Stomach (tissue), 4 donors: ENCODE measurements at regions not wholly inside any gene's neighbourhood (a gene's known extent, or its start where the extent isn't known, plus 50 kb on each side); places are given as distances from the start of the nearest gene placed in this dataset.

Experiments used
- POLR2A ChIP-seq, 4 donors: fragments of 450-650 bp; IDR thresholded peaks; one replicate each; pipeline ENCODE4 v1.6.1; 2016; ENCODE audit warnings: antibody characterized with exemption in 4 of 4, control low read depth in 2 of 4, mild to moderate bottlenecking in 1 of 4, moderate library complexity in 1 of 4
- POLR2AphosphoS5 ChIP-seq, 3 donors: sonication (generic); formaldehyde crosslinking; IDR thresholded peaks; one replicate each; pipeline ENCODE4 v1.6.1; 2016; ENCODE audit warnings: antibody characterized with exemption in 3 of 3
- TF ChIP-seq, protein P1 (sequence below), 7 experiments: fragments of 450-650 bp in 4 of 7; fragments of 200-600 bp in 3 of 7; sonication (generic) in 3 of 7; IDR thresholded peaks; one replicate each; pipeline ENCODE4 v1.5.1; 2016 to 2019; ENCODE audit warnings: antibody characterized with exemption in 7 of 7, control low read depth in 2 of 7, mild to moderate bottlenecking in 1 of 7

DNA sequence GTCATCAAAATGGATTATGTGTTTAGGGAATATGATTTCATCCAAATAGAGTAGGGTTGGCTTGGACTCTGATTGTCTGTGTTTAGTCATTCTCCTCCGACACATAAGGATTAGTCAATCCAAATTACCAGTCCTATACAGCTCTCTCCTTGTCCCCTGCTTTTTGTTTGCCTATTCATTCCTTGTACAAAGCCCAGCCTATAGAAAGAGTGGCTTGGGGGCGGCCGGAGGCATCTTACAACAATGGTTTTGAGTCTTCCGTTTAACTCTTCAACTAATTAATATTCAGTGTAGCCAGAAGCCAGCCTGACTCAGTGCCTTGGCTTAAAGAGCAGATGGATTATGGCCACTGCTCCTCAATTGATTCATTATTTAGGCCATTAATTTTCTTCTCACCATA, 796.6 kb upstream of the POU3F4 start:
- no peak for TF ChIP-seq POLR2A (IDR thresholded peaks at IDR 0.05)
- TF ChIP-seq, protein P1, sequence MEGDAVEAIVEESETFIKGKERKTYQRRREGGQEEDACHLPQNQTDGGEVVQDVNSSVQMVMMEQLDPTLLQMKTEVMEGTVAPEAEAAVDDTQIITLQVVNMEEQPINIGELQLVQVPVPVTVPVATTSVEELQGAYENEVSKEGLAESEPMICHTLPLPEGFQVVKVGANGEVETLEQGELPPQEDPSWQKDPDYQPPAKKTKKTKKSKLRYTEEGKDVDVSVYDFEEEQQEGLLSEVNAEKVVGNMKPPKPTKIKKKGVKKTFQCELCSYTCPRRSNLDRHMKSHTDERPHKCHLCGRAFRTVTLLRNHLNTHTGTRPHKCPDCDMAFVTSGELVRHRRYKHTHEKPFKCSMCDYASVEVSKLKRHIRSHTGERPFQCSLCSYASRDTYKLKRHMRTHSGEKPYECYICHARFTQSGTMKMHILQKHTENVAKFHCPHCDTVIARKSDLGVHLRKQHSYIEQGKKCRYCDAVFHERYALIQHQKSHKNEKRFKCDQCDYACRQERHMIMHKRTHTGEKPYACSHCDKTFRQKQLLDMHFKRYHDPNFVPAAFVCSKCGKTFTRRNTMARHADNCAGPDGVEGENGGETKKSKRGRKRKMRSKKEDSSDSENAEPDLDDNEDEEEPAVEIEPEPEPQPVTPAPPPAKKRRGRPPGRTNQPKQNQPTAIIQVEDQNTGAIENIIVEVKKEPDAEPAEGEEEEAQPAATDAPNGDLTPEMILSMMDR (IDR thresholded peaks at IDR 0.05): no peak
- no peak for TF ChIP-seq POLR2AphosphoS5 (IDR thresholded peaks at IDR 0.05)
